GM18519 (cell line): ENCODE measurements at regions not wholly inside any gene's neighbourhood (a gene's known extent, or its start where the extent isn't known, plus 50 kb on each side); places are given as distances from the start of the nearest gene placed in this dataset.

Experiments used
- ATAC-seq: cut with Tn5 transposase; IDR thresholded peaks from one replicate; pipeline ENCODE4 v1.9.1; 2021; ENCODE audit warnings: mild to moderate bottlenecking, moderate library complexity; ENCODE audit not compliant: unreplicated experiment, low FRiP score

- ATAC-seq: no peak
Observed at GRCh38 chr5:167012123-167013034, 1279.1 kb upstream of the WWC1 start.

DNA sequence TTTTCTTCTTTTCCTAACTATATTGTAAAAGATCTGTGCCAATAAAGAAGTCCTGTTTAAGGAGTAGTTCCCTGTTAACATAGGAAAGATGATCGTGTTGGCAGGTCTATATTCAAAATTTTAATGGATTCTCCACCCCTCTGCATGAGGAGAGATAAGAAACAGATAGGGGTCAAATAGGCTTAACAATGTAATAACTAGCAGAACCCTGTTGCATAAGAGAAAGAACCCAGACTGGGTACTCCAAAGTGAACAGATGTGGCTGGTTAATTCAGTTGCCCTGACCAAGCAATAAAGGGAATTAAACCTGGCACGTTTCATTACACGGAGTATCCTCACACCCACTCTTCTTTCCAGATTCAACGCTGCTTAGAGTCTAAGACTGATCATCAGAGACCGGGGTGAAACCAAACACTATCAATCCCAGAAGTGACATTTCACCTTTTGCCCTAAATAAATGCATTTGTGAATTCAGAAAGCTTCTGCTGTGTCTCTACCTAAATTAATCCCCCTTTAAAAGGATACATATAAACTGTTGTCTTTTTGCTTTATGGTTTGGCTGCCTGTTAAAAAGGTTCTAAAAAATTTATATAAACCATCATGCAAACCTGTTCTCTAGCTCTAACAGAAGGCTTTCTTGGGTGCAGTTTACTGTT lies 1276.9 kb upstream of the WWC1 start:
- no peak for ATAC-seq

DNA sequence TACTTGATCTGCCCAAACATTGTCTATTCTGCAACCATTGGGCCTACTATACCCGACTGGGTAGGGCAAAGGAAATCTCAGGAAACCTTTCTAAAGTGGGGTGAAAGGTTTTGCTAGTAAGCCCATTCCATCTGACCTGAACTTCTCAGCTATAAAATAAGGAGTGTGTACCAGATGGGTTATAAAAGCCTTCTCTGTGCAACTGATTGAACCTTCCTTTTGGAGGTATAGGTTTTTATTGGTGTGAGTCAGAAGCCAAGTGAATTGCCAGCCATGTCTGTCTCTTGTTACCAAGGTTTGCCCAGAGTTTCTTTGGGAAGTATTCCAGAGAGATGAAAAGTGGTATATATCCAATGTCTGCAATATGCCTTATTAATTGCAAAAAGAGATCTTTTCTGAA lies 1271.0 kb upstream of the WWC1 start:
- no peak for ATAC-seq

GRCh38 chr5:167029488-167029887 lies 1262.0 kb upstream of the WWC1 start:
- no peak for ATAC-seq

- no peak for ATAC-seq
Observed at GRCh38 chr5:167030500-167031120, 1260.8 kb upstream of the WWC1 start.

DNA sequence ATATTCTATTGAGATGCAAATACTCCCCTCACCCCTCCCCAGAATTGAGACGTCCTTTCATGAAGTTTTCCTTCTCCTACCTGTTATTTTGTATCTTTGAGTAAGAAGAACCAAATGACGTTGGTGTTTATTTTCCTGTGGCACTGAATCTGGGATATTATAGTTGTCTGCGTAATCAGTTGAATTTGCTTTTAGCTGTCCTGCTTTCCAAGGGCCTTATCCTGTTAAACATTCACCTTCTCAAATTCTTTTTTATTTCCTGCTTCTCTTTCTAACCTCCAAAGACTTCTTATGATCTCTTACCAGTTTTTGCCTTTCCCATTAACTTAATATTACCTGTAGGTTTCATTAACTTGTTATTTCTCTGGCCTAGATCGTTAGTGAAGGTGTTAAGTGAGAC lies 1254.9 kb upstream of the WWC1 start:
- ATAC-seq: no peak

- peak; percentile 64 for ATAC-seq
Observed at GRCh38 chr5:167049043-167049663, 1242.3 kb upstream of the WWC1 start.

DNA sequence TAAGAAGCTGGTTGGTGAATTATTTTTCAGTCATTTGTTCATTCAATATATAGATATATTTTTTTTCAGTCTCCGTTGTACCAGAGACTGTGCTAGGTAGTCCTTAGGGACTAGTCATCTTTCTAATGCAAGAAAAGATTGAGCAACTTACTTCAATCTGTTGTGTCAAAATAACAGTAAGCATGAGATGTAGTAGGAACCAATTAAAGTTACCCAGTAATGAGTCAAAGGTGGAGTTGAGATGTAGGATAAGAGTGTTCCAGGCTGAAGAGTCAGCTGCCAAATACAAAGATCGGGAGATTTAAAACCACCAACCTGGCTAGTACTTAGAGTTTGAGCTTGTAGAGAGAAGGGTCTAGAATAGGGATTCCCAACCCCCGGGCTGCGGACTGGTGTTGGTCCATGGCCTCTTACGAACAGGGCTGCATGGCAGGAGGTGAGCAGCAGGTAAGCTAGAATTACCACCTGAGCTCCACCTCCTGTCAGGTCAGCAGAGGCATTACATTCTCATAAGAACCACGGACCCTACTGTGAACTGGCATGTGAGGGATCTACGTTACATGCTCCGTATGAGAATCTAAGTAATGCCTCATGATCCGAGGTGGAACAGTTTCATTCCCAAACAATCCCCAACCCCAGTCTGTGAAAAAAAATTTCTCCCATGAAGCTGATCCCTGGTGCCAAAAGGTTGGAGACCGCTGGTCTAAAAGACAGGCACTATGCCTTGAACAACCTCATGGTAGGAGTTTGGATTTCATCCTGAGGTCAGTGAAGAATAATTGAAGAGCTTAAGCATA lies 1241.5 kb upstream of the WWC1 start:
- no peak for ATAC-seq

GRCh38 chr5:167050568-167051401 lies 1240.7 kb upstream of the WWC1 start:
- no peak for ATAC-seq

DNA sequence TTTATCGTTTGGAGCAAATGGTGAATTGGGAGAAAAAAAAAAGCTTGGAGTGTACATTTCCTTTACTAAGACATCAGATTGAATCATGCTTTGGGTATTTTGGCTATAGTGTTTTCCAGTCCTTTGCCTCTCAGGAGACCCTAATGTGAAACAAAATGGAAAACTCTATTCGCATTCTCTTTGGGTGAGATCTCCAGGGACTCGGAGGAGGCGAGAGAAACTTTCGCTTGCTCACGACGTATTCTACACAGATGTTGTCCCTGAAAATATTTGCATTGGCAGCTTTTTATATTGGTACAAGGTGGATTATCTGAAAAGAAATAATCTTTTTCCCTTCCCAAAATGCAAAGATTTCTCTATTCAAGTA lies 1240.1 kb upstream of the WWC1 start:
- no peak for ATAC-seq

DNA sequence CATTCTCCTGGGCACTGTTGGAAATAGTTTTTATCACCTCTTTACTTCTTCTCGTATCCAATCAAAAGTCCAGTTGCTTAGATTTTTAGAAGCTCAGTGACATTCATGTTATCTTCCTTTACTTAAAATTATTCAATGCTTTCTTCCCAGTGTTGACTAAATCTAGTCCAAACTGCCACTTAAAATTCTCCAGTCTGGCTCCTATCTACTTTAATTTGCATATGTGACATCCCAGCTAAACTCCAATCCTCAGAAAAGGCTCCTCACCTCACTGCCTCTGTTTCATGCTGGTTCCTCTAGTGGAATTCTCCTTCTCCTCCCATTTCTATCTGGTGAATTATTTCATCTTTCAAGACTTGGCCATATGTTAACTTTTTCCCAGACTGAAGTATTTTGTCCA lies 1238.7 kb upstream of the WWC1 start:
- no peak for ATAC-seq

- no peak for ATAC-seq
Observed at GRCh38 chr5:167057665-167058064, 1233.8 kb upstream of the WWC1 start.

DNA sequence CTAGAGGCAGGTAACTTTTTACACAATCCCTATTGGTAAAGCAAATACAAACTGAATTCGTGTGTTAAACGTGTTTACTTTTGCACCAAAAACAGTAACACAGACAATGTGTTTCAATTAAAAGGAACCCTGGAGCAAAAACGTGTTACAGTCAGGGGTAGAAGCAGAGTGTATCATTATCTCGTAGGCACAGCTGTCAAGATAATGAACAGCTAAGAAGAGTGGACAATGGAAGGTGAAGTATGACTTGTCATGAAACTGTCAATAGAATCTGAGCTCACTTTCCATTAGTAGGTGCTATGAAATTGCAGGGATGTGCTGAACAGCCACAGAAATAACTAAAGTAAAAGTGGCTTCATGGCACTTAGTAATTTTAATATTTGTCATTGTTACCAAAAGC lies 1229.8 kb upstream of the WWC1 start:
- ATAC-seq: no peak

DNA sequence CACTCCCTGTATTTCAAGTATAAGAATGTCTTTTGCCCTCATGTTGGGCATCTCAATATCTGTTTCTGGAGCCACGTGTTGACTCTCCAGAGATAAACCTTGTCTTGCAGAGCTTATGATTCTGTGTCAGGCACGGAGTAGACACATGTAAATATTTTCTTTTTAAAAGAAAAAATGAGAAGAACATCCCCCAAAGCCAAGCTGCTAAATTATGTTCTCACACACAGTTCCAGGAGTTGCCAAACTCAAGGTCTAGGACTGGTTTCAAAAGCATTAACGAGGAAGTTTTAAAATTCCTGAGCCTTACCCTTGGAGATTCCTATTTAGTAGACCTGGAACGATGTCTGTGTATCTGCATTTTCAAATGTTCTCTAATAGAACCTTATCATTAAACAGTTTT lies 1228.3 kb upstream of the WWC1 start:
- ATAC-seq: no peak

- ATAC-seq: no peak
Observed at GRCh38 chr5:167063788-167064187, 1227.7 kb upstream of the WWC1 start.

GRCh38 chr5:167064198-167064776 lies 1227.2 kb upstream of the WWC1 start:
- ATAC-seq: no peak

GRCh38 chr5:167065794-167066193 lies 1225.7 kb upstream of the WWC1 start:
- no peak for ATAC-seq

- ATAC-seq: no peak
Observed at GRCh38 chr5:167071981-167072610, 1219.3 kb upstream of the WWC1 start.

- ATAC-seq: no peak
Observed at GRCh38 chr5:167081561-167081960, 1209.9 kb upstream of the WWC1 start.
